Left lung (tissue), 4 donors: ENCODE measurements at regions not wholly inside any gene's neighbourhood (a gene's known extent, or its start where the extent isn't known, plus 50 kb on each side); places are given as distances from the start of the nearest gene placed in this dataset.

ENCODE experiments used
- ATAC-seq: fragments of 200-7000 bp; cut with Tn5 transposase; one replicate; pipeline ENCODE4 v1.9.1; 2020; ENCODE audit warnings: moderate library complexity
- DNase-seq, 4 donors: peaks; one replicate each; pipeline ENCODE4 v3.0.0-alpha.2; 2013 to 2020
- H3K27ac ChIP-seq, 2 donors: fragments of 200-600 bp; sonication (generic) in 1 of 2; one replicate each; pipeline versions ENCODE4 v1.5.0 to v1.8.0; 2020 to 2021
- H3K27me3 ChIP-seq, 2 donors: fragments of 200-600 bp; sonication (generic) in 1 of 2; one replicate each; pipeline versions ENCODE4 v1.5.0 to v1.8.0; 2020 to 2021
- H3K36me3 ChIP-seq, 2 donors: fragments of 200-600 bp; sonication (generic) in 1 of 2; one replicate each; pipeline versions ENCODE4 v1.5.0 to v1.8.0; 2020 to 2021
- H3K4me1 ChIP-seq, 2 donors: fragments of 200-600 bp; one replicate each; pipeline ENCODE4 v1.8.0; 2021
- H3K4me3 ChIP-seq, 2 donors: fragments of 200-600 bp; sonication (generic) in 1 of 2; one replicate each; pipeline versions ENCODE4 v1.5.0 to v1.8.0; 2020 to 2021; ENCODE audit warnings: mild to moderate bottlenecking in 1 of 2
- H3K9me3 ChIP-seq, 2 donors: fragments of 200-600 bp; sonication (generic) in 1 of 2; one replicate each; pipeline versions ENCODE4 v1.5.0 to v1.8.0; 2020 to 2021
- CTCF ChIP-seq, 2 donors: fragments of 200-600 bp; sonication (generic) in 1 of 2; IDR thresholded peaks; one replicate each; pipeline versions ENCODE4 v1.5.0 to v1.8.0; 2021; ENCODE audit warnings: antibody characterized with exemption in 2 of 2
- intact Hi-C, 2 donors: fragments of 100-400 bp; cut with DNase I; formaldehyde crosslinking; loops; one replicate each; pipeline versions ENCODE4 v1.11.2 to v1.14.2; 2022
- donor health status: DM: no; HTN: yes; CAD: no.
- donor health status: DM: no; HTN: no; CAD: no.

GRCh38 chr9:88923653-88924288 is 67.5 kb upstream of the S1PR3 start:
- H3K4me1 ChIP-seq = peaks cover 0 to 28% of the 10 kb centered on the region in 2 donors
- peak; percentile 73 for ATAC-seq
- intact Hi-C loops = no loop called here
- DNase-seq = peak in 2 of 4 donors; percentile 67 to 85
- H3K27ac ChIP-seq = peak overlapping the region in 1 of 2 donors; percentile 69
- H3K27me3 ChIP-seq = no peaks in the 10 kb centered on the region
- peaks cover 0 to 4% of the 10 kb centered on the region in 2 donors for H3K9me3 ChIP-seq
- no peaks in the 10 kb centered on the region for H3K36me3 ChIP-seq
- TF ChIP-seq CTCF (IDR thresholded peaks at IDR 0.05) = no peak
- H3K4me3 ChIP-seq = no peak overlapping the region

- intact Hi-C loops = no loop called here
These were observed 65.8 kb upstream of the S1PR3 start for GRCh38 chr9:88925481-88925880.

GRCh38 chr9:88926781-88927505 is 64.3 kb upstream of the S1PR3 start:
- H3K36me3 ChIP-seq = no peaks in the 10 kb centered on the region
- peak overlapping the region in 1 of 2 donors; percentile 19 for H3K27ac ChIP-seq
- intact Hi-C loops = no loop called here
- no peaks in the 10 kb centered on the region for H3K9me3 ChIP-seq
- H3K4me1 ChIP-seq = peaks cover 0 to 28% of the 10 kb centered on the region in 2 donors
- H3K4me3 ChIP-seq = no peak overlapping the region
- H3K27me3 ChIP-seq = no peaks in the 10 kb centered on the region
- DNase-seq (peak in 1 of 4 donors; percentile 45), ATAC-seq (peak; percentile 21)
- TF ChIP-seq CTCF (IDR thresholded peaks at IDR 0.05) = no peak

More at GRCh38 chr9:88925481-88925880, 65.8 kb upstream of the S1PR3 start:
- H3K9me3 ChIP-seq = no peaks in the 10 kb centered on the region
- H3K4me1 ChIP-seq = peaks cover 0 to 28% of the 10 kb centered on the region in 2 donors
- no peaks in the 10 kb centered on the region for H3K27me3 ChIP-seq
- H3K4me3 ChIP-seq = no peak overlapping the region
- ATAC-seq (no peak), DNase-seq (no peak)
- H3K36me3 ChIP-seq = no peaks in the 10 kb centered on the region
- no peak overlapping the region for H3K27ac ChIP-seq
- no peak for TF ChIP-seq CTCF (IDR thresholded peaks at IDR 0.05)

GRCh38 chr9:88927510-88927909 is 63.8 kb upstream of the S1PR3 start:
- TF ChIP-seq CTCF (IDR thresholded peaks at IDR 0.05) = no peak
- H3K9me3 ChIP-seq = no peaks in the 10 kb centered on the region
- ATAC-seq (peak; percentile 50), DNase-seq (no peak)
- peaks cover 0 to 28% of the 10 kb centered on the region in 2 donors for H3K4me1 ChIP-seq
- intact Hi-C loops = no loop called here
- H3K27me3 ChIP-seq = no peaks in the 10 kb centered on the region
- no peak overlapping the region for H3K27ac ChIP-seq
- no peaks in the 10 kb centered on the region for H3K36me3 ChIP-seq
- H3K4me3 ChIP-seq = no peak overlapping the region

GRCh38 chr9:88930716-88931115 is 60.6 kb upstream of the S1PR3 start:
- no peaks in the 10 kb centered on the region for H3K27me3 ChIP-seq
- no peaks in the 10 kb centered on the region for H3K36me3 ChIP-seq
- DNase-seq (no peak), ATAC-seq (no peak)
- peaks cover 0 to 23% of the 10 kb centered on the region in 2 donors for H3K4me1 ChIP-seq
- no peak overlapping the region for H3K27ac ChIP-seq
- H3K4me3 ChIP-seq = no peak overlapping the region
- H3K9me3 ChIP-seq = no peaks in the 10 kb centered on the region
- no peak for TF ChIP-seq CTCF (IDR thresholded peaks at IDR 0.05)
- intact Hi-C loops = no loop called here
